ENCODE measurements at regions not wholly inside any gene's neighbourhood (a gene's known extent, or its start where the extent isn't known, plus 50 kb on each side); places are given as distances from the start of the nearest gene placed in this dataset.

- Histone ChIP-seq H3K27me3 (no peaks in the 10 kb centered on the region), H3K9me3 (no peaks in the 10 kb centered on the region), H3K4me3 (no peak overlapping the region), H3K36me3 (no peaks in the 10 kb centered on the region), H3K4me1 (peaks cover 4 to 38% (median 13%) of the 10 kb centered on the region in 4 donors), H3K27ac (peak overlapping the region in 4 of 5 donors; percentile 78 to 85 (median 80))
- no peak for DNase-seq
- WGBS, 5 donors, result 72 to 93% (median 82%) methylated on average over 5 of the region's 5 CpGs
- TF ChIP-seq POLR2A (IDR thresholded peaks at IDR 0.05) (no peak), EP300 (IDR thresholded peaks at IDR 0.05) (no peak), CTCF (IDR thresholded peaks at IDR 0.05) (no peak)
- intact Hi-C loops (cut with DNase I; ENCODE audit: low total_unique reads), result no loop called here
These were observed 69.5 kb upstream of the XCR1 start for GRCh38 chr3:46096781-46097180.

GRCh38 chr3:46096336-46096735 is 69.1 kb upstream of the XCR1 start:
- no peaks in the 10 kb centered on the region for H3K27me3 ChIP-seq
- no peaks in the 10 kb centered on the region for H3K36me3 ChIP-seq
- intact Hi-C loops (cut with DNase I; ENCODE audit: low total_unique reads), result no loop called here
- DNase-seq, result no peak
- no peak overlapping the region for H3K4me3 ChIP-seq
- TF ChIP-seq POLR2A (IDR thresholded peaks at IDR 0.05) (no peak), POLR2AphosphoS5 (IDR thresholded peaks at IDR 0.05) (no peak), EP300 (IDR thresholded peaks at IDR 0.05) (no peak), CTCF (IDR thresholded peaks at IDR 0.05) (no peak)
- no peaks in the 10 kb centered on the region for H3K9me3 ChIP-seq
- H3K4me1 ChIP-seq, result peaks cover 4 to 42% (median 13%) of the 10 kb centered on the region in 4 donors
- 79 to 97% (median 90%) methylated on average over 4 of the region's 4 CpGs for WGBS, 5 donors
- H3K27ac ChIP-seq, result peak overlapping the region in 2 of 5 donors; percentile 83 to 85

GRCh38 chr3:46095307-46095706 is 68.0 kb upstream of the XCR1 start:
- intact Hi-C loops (cut with DNase I; ENCODE audit: low total_unique reads), result no loop called here

GRCh38 chr3:46094506-46094905 is 67.2 kb upstream of the XCR1 start:
- Histone ChIP-seq H3K9me3 (no peaks in the 10 kb centered on the region), H3K27me3 (no peaks in the 10 kb centered on the region), H3K4me3 (no peak overlapping the region), H3K4me1 (peaks cover 4 to 47% (median 14%) of the 10 kb centered on the region in 4 donors), H3K27ac (peak overlapping the region in 3 of 5 donors; percentile 10 to 85 (median 50)), H3K36me3 (no peaks in the 10 kb centered on the region)
- no peak for DNase-seq
- no peak for TF ChIP-seq POLR2A (IDR thresholded peaks at IDR 0.05)
- TF ChIP-seq POLR2AphosphoS5 (IDR thresholded peaks at IDR 0.05), result no peak
- no peak for TF ChIP-seq EP300 (IDR thresholded peaks at IDR 0.05)
- TF ChIP-seq CTCF (IDR thresholded peaks at IDR 0.05), result no peak
- WGBS, 5 donors, result 86 to 100% (median 100%) methylated on average over 1 of the region's 1 CpG
- intact Hi-C loops (cut with DNase I; ENCODE audit: low total_unique reads), result no loop called here

More at GRCh38 chr3:46095307-46095706, 68.0 kb upstream of the XCR1 start:
- peak overlapping the region in 2 of 5 donors; percentile 65 to 85 for H3K27ac ChIP-seq
- no peaks in the 10 kb centered on the region for H3K27me3 ChIP-seq
- no peak overlapping the region for H3K4me3 ChIP-seq
- no peak for DNase-seq
- TF ChIP-seq EP300 (IDR thresholded peaks at IDR 0.05) (no peak), CTCF (IDR thresholded peaks at IDR 0.05) (no peak), POLR2A (IDR thresholded peaks at IDR 0.05) (no peak), POLR2AphosphoS5 (IDR thresholded peaks at IDR 0.05) (no peak)
- H3K36me3 ChIP-seq, result no peaks in the 10 kb centered on the region
- peaks cover 4 to 44% (median 13%) of the 10 kb centered on the region in 4 donors for H3K4me1 ChIP-seq
- WGBS, 5 donors, result 84 to 98% (median 88%) methylated on average over 5 of the region's 5 CpGs
- no peaks in the 10 kb centered on the region for H3K9me3 ChIP-seq
